HEK293 (cell line): ENCODE measurements at regions not wholly inside any gene's neighbourhood (a gene's known extent, or its start where the extent isn't known, plus 50 kb on each side); places are given as distances from the start of the nearest gene placed in this dataset.

ENCODE experiments used
- CTCF ChIP-seq: fragments of 450-650 bp; formaldehyde crosslinking; IDR thresholded peaks from 2 replicates; pipeline ENCODE4 v1.5.1; 2016; ENCODE audit warnings: missing biosample characterization, missing genetic modification characterization
- INSM2 ChIP-seq: fragments of 450-650 bp; formaldehyde crosslinking; IDR thresholded peaks from 2 replicates; pipeline ENCODE4 v1.5.1; 2016; ENCODE audit warnings: missing biosample characterization, missing genetic modification characterization
- KLF16 ChIP-seq: fragments of 450-650 bp; formaldehyde crosslinking; IDR thresholded peaks from 2 replicates; pipeline ENCODE4 v1.5.1; 2017; ENCODE audit warnings: missing biosample characterization, missing genetic modification characterization
- PBX3 ChIP-seq: sonication (generic); formaldehyde crosslinking; IDR thresholded peaks from 2 replicates; pipeline ENCODE4 v1.8.1; 2022; ENCODE audit warnings: mild to moderate bottlenecking, moderate library complexity, missing genetic modification reagents
- PRDM4 ChIP-seq: fragments of 450-650 bp; formaldehyde crosslinking; IDR thresholded peaks from 2 replicates; pipeline ENCODE4 v1.5.1; 2017; ENCODE audit warnings: missing biosample characterization, missing genetic modification characterization
- SALL2 ChIP-seq: fragments of 450-650 bp; formaldehyde crosslinking; IDR thresholded peaks from 2 replicates; pipeline ENCODE4 v1.5.0; 2017; ENCODE audit warnings: missing biosample characterization, mild to moderate bottlenecking, missing genetic modification characterization, borderline replicate concordance
- YY1 ChIP-seq: fragments of 450-650 bp; formaldehyde crosslinking; IDR thresholded peaks from 2 replicates; pipeline ENCODE4 v1.5.1; 2018; ENCODE audit warnings: missing biosample characterization, missing genetic modification characterization
- ZNF2 ChIP-seq: fragments of 450-650 bp; formaldehyde crosslinking; IDR thresholded peaks from 2 replicates; pipeline ENCODE4 v1.5.1; 2016; ENCODE audit warnings: missing biosample characterization, missing genetic modification characterization
- ZNF24 ChIP-seq: fragments of 450-650 bp; formaldehyde crosslinking; IDR thresholded peaks from 2 replicates; pipeline ENCODE4 v1.5.1; 2016; ENCODE audit warnings: missing biosample characterization, missing genetic modification characterization
- ZNF274 ChIP-seq, 2 experiments: fragments of 200-500 bp in 1 of 2; fragments of 450-650 bp in 1 of 2; sonication (Bioruptor generic) in 1 of 2; formaldehyde crosslinking in 1 of 2; IDR thresholded peaks; 2 replicates each; pipeline versions ENCODE4 v1.5.1 to v1.6.1; 2014 to 2016; ENCODE audit warnings: borderline replicate concordance in 1 of 2, inconsistent platforms in 1 of 2, low read length in 1 of 2, missing biosample characterization in 1 of 2, missing genetic modification characterization in 1 of 2
- ZNF549 ChIP-seq: fragments of 450-650 bp; IDR thresholded peaks from 2 replicates; pipeline ENCODE4 v1.5.1; 2018; ENCODE audit warnings: missing biosample characterization, missing genetic modification characterization, mild to moderate bottlenecking, inconsistent platforms, moderate library complexity
- ZNF560 ChIP-seq: fragments of 450-650 bp; formaldehyde crosslinking; IDR thresholded peaks from 2 replicates; pipeline ENCODE4 v1.5.1; 2017; ENCODE audit warnings: missing biosample characterization, missing genetic modification characterization, borderline replicate concordance
- ZNF596 ChIP-seq: fragments of 450-650 bp; IDR thresholded peaks from 2 replicates; pipeline ENCODE4 v1.5.0; 2018; ENCODE audit warnings: missing biosample characterization, mild to moderate bottlenecking, missing genetic modification characterization, moderate library complexity

- TF ChIP-seq CTCF (tag by site-specific recombination) (no peak), SALL2 (tag by site-specific recombination) (no peak), ZNF24 (no peak), INSM2 (tag by site-specific recombination) (no peak), ZNF549 (tag by site-specific recombination) (no peak), ZNF274 (IDR thresholded peaks at IDR 0.05; ENCODE audit: low read length) (no peak), ZNF274 (tag by site-specific recombination; IDR thresholded peaks at IDR 0.05; ENCODE audit: borderline replicate concordance) (no peak), PRDM4 (tag by site-specific recombination) (no peak), ZNF596 (tag by site-specific recombination) (no peak), ZNF560 (tag by site-specific recombination) (no peak), YY1 (tag by site-specific recombination) (no peak), PBX3 (no peak), KLF16 (tag by site-specific recombination) (no peak), ZNF2 (tag by site-specific recombination) (no peak)
These were observed 237.7 kb upstream of the DACH1 start for GRCh38 chr13:72104656-72105180.
